IMR-90 (cell line): ENCODE measurements at regions not wholly inside any gene's neighbourhood (a gene's known extent, or its start where the extent isn't known, plus 50 kb on each side); places are given as distances from the start of the nearest gene placed in this dataset.

Source experiments
- ATAC-seq: fragments of 200-7000 bp; cut with Tn5 transposase; 2 replicates; pipeline ENCODE4 v1.9.1; 2020; ENCODE audit warnings: low read depth, mild to moderate bottlenecking, moderate library complexity
- BruUV-seq: library from RNA; stranded (reverse); fragments of 400-500 nt; replicated peaks from 2 replicates; lab custom pipeline; 2021; lab: Mats Ljungman, UMichigan
- CTCF ChIA-PET: fragments of 300-600 bp; formaldehyde crosslinking; extraction: SDS; loops from one replicate; lab custom pipeline; 2021; ENCODE audit warnings: antibody characterized with exemption; lab: Yijun Ruan, JAX
- POLR2A ChIA-PET: fragments of 300-600 bp; sonication (Branson Sonifier 250); formaldehyde crosslinking; loops from one replicate; lab custom pipeline; 2022; ENCODE audit warnings: antibody characterized with exemption; ENCODE audit not compliant: unreplicated experiment; lab: Charles Lee
- DNase-seq: peaks from one replicate; pipeline ENCODE4 v3.0.0; 2013
- H2AFZ ChIP-seq: replicated peaks from 2 replicates; pipeline ENCODE3; 2013; ENCODE audit warnings: low read length, mild to moderate bottlenecking; ENCODE audit not compliant: poor library complexity
- H2AK5ac ChIP-seq: 2 replicates; pipeline ENCODE4 v1.6.1; 2013; ENCODE audit warnings: low read depth, low read length, inconsistent platforms
- H2AK9ac ChIP-seq: replicated peaks from 2 replicates; pipeline ENCODE3; 2013; ENCODE audit warnings: mild to moderate bottlenecking, low read depth, low read length, moderate library complexity; ENCODE audit not compliant: poor library complexity
- H2BK120ac ChIP-seq: 2 replicates; pipeline ENCODE4 v1.6.1; 2013; ENCODE audit warnings: low read depth, low read length, inconsistent platforms
- H2BK15ac ChIP-seq: 3 replicates; pipeline ENCODE4 v1.6.1; 2013; ENCODE audit warnings: low read depth, low read length, inconsistent platforms
- H2BK20ac ChIP-seq: 2 replicates; pipeline ENCODE4 v1.6.1; 2013; ENCODE audit warnings: low read depth, mild to moderate bottlenecking, inconsistent platforms, low read length, moderate library complexity
- H2BK5ac ChIP-seq: 2 replicates; pipeline ENCODE4 v1.6.1; 2013; ENCODE audit warnings: mild to moderate bottlenecking, low read depth, low read length, inconsistent platforms; ENCODE audit not compliant: poor library complexity, severe bottlenecking
- H3K14ac ChIP-seq: replicated peaks from 2 replicates; pipeline ENCODE4 v1.6.1; 2013; ENCODE audit warnings: low read depth, low read length, inconsistent platforms
- H3K18ac ChIP-seq: 2 replicates; pipeline ENCODE4 v1.6.1; 2013; ENCODE audit warnings: low read depth, low read length, control low read depth
- H3K23ac ChIP-seq: 2 replicates; pipeline ENCODE4 v1.6.1; 2013; ENCODE audit warnings: low read depth, low read length, inconsistent platforms
- H3K27ac ChIP-seq: 2 replicates; pipeline ENCODE4 v1.5.1; 2013; ENCODE audit warnings: mild to moderate bottlenecking, control low read depth, low read length; ENCODE audit not compliant: insufficient read depth
- H3K27me3 ChIP-seq: 2 replicates; pipeline ENCODE4 v1.6.1; 2013; ENCODE audit warnings: low read length; ENCODE audit not compliant: control insufficient read depth, insufficient read depth
- H3K36me3 ChIP-seq: 2 replicates; pipeline ENCODE4 v1.6.1; 2013; ENCODE audit warnings: low read length, mixed read lengths; ENCODE audit not compliant: control insufficient read depth, insufficient read depth
- H3K4ac ChIP-seq: 2 replicates; pipeline ENCODE4 v1.6.1; 2013; ENCODE audit warnings: low read depth, low read length, inconsistent platforms
- H3K4me1 ChIP-seq: 2 replicates; pipeline ENCODE4 v1.6.1; 2013; ENCODE audit warnings: low read length, mixed read lengths; ENCODE audit not compliant: control insufficient read depth, insufficient read depth
- H3K4me2 ChIP-seq: 2 replicates; pipeline ENCODE4 v1.6.1; 2013; ENCODE audit warnings: low read depth, mild to moderate bottlenecking, control low read depth, low read length, moderate library complexity
- H3K4me3 ChIP-seq: 2 replicates; pipeline ENCODE4 v1.5.1; 2013; ENCODE audit warnings: low read depth, mild to moderate bottlenecking, control low read depth, low read length, moderate library complexity; ENCODE audit not compliant: insufficient read depth
- H3K56ac ChIP-seq: 2 replicates; pipeline ENCODE4 v1.6.1; 2013; ENCODE audit warnings: low read length, inconsistent platforms; ENCODE audit not compliant: insufficient read depth; ENCODE audit errors: extremely low read depth
- H3K79me1 ChIP-seq, 2 experiments: 2 replicates each; pipeline ENCODE4 v1.6.1; 2013; ENCODE audit warnings: low read length in 2 of 2, inconsistent platforms in 1 of 2, low read depth in 1 of 2
- H3K9ac ChIP-seq: 2 replicates; pipeline ENCODE4 v1.6.1; 2013; ENCODE audit warnings: low read depth, low read length, control low read depth
- H3K9me1 ChIP-seq: 2 replicates; pipeline ENCODE4 v1.6.1; 2013; ENCODE audit warnings: low read length, inconsistent platforms; ENCODE audit not compliant: insufficient read depth
- H3K9me3 ChIP-seq: 2 replicates; pipeline ENCODE4 v1.6.1; 2013; ENCODE audit warnings: low read length; ENCODE audit not compliant: control insufficient read depth, insufficient read depth
- H4K20me1 ChIP-seq: 2 replicates; pipeline ENCODE4 v1.6.1; 2013; ENCODE audit warnings: low read length, inconsistent platforms; ENCODE audit not compliant: insufficient read depth
- H4K5ac ChIP-seq: 2 replicates; pipeline ENCODE4 v1.6.1; 2013; ENCODE audit warnings: mild to moderate bottlenecking, low read depth, low read length, control low read depth
- H4K8ac ChIP-seq, 2 experiments: 2 replicates each; pipeline ENCODE4 v1.6.1; 2013; ENCODE audit warnings: low read depth in 2 of 2, low read length in 2 of 2, control low read depth in 1 of 2, inconsistent platforms in 1 of 2
- H4K91ac ChIP-seq: 2 replicates; pipeline ENCODE4 v1.6.1; 2013; ENCODE audit warnings: low read depth, low read length, inconsistent platforms; ENCODE audit not compliant: insufficient read depth
- CEBPB ChIP-seq: IDR thresholded peaks from 2 replicates; pipeline ENCODE4 v1.6.1; 2012; ENCODE audit warnings: low read depth, low read length, improper control_type of control experiment
- ELK1 ChIP-seq: fragments of 150-350 bp; IDR thresholded peaks from 2 replicates; pipeline ENCODE4 v1.6.1; 2016; ENCODE audit warnings: low read depth, mild to moderate bottlenecking, low read length, moderate library complexity, borderline replicate concordance
- FOS ChIP-seq: fragments of 150-350 bp; IDR thresholded peaks from 2 replicates; pipeline ENCODE4 v1.6.1; 2016; ENCODE audit warnings: low read depth, low read length
- MAFK ChIP-seq: IDR thresholded peaks from 2 replicates; pipeline ENCODE4 v1.6.1; 2012; ENCODE audit warnings: low read depth, low read length, improper control_type of control experiment
- NFE2L2 ChIP-seq: fragments of 150-350 bp; IDR thresholded peaks from 2 replicates; pipeline ENCODE4 v1.6.1; 2016; ENCODE audit warnings: low read depth, mild to moderate bottlenecking, low read length
- RAD21 ChIP-seq: IDR thresholded peaks from 2 replicates; pipeline ENCODE4 v1.6.1; 2012; ENCODE audit warnings: low read length, improper control_type of control experiment
- WGBS, 2 experiments: methylation state at CpG; one replicate each; pipeline versions ENCODE4 v1.1.5 to v1.1.7; 2013; ENCODE audit warnings: missing lambda C conversion rate in 2 of 2; ENCODE audit not compliant: insufficient read length in 1 of 2; ENCODE audit errors: extremely low coverage in 2 of 2; 5-methylcytosine and 5-hydroxymethylcytosine counted together
- dilution Hi-C: fragments of 300-500 bp; cut with HindIII; formaldehyde crosslinking; loops from one replicate; pipeline ENCODE4 v1.14.3; 2018; ENCODE audit warnings: low sequenced_read_pairs; ENCODE audit not compliant: unreplicated experiment
- in situ Hi-C: fragments of 300-500 bp; cut with MboI; formaldehyde crosslinking; loops from 3 replicates; pipeline ENCODE4 v1.14.3; 2019; ENCODE audit warnings: low sequenced_read_pairs, inconsistent platforms, mixed read lengths
- intact Hi-C: fragments of 100-400 bp; cut with micrococcal nuclease; formaldehyde crosslinking; loops from 2 replicates; pipeline ENCODE4 v1.10.0; 2022
- TF ChIP-seq, protein P1 (sequence below): conservative IDR thresholded peaks from 2 replicates; pipeline ENCODE4 v1.5.1; 2012; ENCODE audit warnings: mild to moderate bottlenecking, low read depth, low read length, improper control_type of control experiment

DNA sequence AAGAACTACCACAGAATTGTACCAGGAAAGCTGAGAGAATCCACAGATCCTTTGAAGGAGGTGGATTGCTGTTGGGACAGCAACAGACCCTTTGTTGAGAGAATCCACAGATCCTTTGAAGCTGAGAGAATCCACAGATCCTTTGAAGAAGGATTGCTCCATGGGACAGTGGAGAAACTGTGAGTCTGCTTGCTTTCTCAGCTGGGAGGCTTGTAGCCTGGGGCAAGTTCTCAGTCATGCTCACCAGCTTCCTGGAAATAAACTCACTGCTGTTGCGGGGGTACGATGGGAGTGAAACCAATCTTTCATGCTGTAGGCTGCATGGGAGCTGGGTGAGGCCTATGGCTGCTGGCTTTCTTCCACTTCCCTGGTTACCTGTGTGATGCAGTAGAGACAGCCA is 106.3 kb downstream of the C7orf25 start:
- H3K4me1 ChIP-seq: no peaks in the 10 kb centered on the region
- no peaks in the 10 kb centered on the region for H3K36me3 ChIP-seq
- dilution Hi-C loops: no loop called here
- intact Hi-C loops: no loop called here
- H3K14ac ChIP-seq: no peak overlapping the region
- TF ChIP-seq ELK1 (no peak), FOS (no peak), CEBPB (no peak), RAD21 (no peak), NFE2L2 (no peak), MAFK (no peak)
- TF ChIP-seq, protein P1, sequence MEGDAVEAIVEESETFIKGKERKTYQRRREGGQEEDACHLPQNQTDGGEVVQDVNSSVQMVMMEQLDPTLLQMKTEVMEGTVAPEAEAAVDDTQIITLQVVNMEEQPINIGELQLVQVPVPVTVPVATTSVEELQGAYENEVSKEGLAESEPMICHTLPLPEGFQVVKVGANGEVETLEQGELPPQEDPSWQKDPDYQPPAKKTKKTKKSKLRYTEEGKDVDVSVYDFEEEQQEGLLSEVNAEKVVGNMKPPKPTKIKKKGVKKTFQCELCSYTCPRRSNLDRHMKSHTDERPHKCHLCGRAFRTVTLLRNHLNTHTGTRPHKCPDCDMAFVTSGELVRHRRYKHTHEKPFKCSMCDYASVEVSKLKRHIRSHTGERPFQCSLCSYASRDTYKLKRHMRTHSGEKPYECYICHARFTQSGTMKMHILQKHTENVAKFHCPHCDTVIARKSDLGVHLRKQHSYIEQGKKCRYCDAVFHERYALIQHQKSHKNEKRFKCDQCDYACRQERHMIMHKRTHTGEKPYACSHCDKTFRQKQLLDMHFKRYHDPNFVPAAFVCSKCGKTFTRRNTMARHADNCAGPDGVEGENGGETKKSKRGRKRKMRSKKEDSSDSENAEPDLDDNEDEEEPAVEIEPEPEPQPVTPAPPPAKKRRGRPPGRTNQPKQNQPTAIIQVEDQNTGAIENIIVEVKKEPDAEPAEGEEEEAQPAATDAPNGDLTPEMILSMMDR: no peak
- ChIA-PET CTCF (no interaction called here), POLR2A (no interaction called here)
- no peak overlapping the region for H2AK9ac ChIP-seq
- H3K4ac ChIP-seq: no peak overlapping the region
- H3K18ac ChIP-seq: no peak overlapping the region
- H3K27ac ChIP-seq: no peak overlapping the region
- H3K79me1 ChIP-seq: no peaks in the 10 kb centered on the region
- no peak overlapping the region for H4K91ac ChIP-seq
- H2BK5ac ChIP-seq: no peak overlapping the region
- no peak overlapping the region for H4K8ac ChIP-seq
- no peak overlapping the region for H3K4me3 ChIP-seq
- H3K23ac ChIP-seq: no peak overlapping the region
- no peaks in the 10 kb centered on the region for H3K9me1 ChIP-seq
- no peak overlapping the region for H2BK120ac ChIP-seq
- H2BK20ac ChIP-seq: no peak overlapping the region
- no peak overlapping the region for H3K9ac ChIP-seq
- no peak overlapping the region for H3K4me2 ChIP-seq
- H4K20me1 ChIP-seq: no peaks in the 10 kb centered on the region
- whole genome bisulfite sequencing, 2 experiments: 92% methylated on average over 2 of the region's 2 CpGs; no CpG with 5 or more reads in 1 of the 2 experiments
- H3K56ac ChIP-seq: no peak overlapping the region
- no peaks in the 10 kb centered on the region for H3K27me3 ChIP-seq
- BruUV-seq: no TSS peak
- H2BK15ac ChIP-seq: no peak overlapping the region
- no peak overlapping the region for H2AFZ ChIP-seq
- ATAC-seq: no peak
- no peaks in the 10 kb centered on the region for H3K9me3 ChIP-seq
- in situ Hi-C loops: no loop called here
- no peak overlapping the region for H4K5ac ChIP-seq
- DNase-seq: no peak
- H2AK5ac ChIP-seq: no peak overlapping the region
